CMK (cell line): ENCODE measurements at regions not wholly inside any gene's neighbourhood (a gene's known extent, or its start where the extent isn't known, plus 50 kb on each side); places are given as distances from the start of the nearest gene placed in this dataset.
"Not testable (repeated sequence)": the region's sequence is repeated elsewhere in the genome, so short reads cannot be mapped to it uniquely, and the experiment has no call there.

Experiments
- DNase-seq: peaks from one replicate; pipeline ENCODE4 v3.0.0-alpha.2; 2010; ENCODE audit warnings: low read depth

DNA sequence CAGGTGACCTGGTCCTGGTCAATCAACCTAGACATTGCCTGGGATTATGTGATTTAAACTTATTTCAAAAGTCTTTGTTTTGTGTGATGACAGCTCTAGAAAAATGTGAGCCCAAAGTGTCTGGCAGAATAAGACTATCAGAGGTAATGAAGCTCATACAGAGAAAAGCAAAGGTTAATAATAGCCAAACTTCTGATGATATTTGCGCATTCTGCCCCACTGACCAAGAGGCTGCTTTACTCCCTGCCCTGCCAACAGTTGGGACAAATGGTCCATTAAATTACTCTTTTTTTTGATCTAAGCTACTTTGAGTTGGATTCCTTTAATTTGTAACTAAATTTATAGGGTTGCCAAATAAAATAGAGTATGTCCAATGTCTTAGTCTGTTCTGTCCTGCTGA is 911.2 kb downstream of the MCTP2 start:
- DNase-seq, result no peak

DNA sequence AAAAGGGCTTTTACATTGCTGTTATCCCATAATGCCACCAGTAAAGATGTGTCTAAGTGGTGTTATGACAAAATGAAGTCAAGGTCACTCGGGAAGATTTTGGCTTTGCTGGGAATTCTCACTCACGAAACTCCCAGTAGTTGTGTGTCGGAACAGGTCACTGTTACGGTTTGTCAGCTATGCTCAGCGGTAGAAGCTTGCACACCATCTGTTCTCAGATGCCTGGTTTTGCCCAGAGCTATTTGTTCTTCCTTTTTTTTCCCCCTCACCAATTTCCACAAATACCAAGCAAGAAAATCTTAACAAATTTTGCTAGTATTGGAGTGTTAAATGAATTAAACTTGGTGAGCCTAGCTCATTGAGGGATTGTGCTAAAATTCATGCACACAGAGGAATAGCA is 915.1 kb downstream of the MCTP2 start:
- DNase-seq, result no peak

DNA sequence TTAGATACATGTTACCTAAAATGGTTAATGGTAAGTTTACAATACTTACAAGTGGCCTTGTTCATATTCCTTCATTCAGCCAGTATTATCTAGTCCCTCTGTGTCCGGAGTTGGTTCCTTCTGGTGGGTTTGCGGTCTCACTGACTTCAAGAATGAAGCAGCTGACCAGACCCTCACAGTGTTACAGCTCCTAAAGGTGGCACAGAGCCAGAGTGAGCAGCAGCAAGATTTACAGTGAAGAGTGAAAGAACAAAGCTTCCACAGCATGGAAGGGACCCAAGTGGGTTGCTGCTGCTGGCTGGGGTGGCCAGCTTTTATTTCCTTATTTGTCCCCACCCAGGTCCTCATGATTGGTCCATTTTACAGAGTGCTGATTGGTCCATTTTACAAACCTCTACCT is 916.8 kb downstream of the MCTP2 start:
- no peak for DNase-seq

DNA sequence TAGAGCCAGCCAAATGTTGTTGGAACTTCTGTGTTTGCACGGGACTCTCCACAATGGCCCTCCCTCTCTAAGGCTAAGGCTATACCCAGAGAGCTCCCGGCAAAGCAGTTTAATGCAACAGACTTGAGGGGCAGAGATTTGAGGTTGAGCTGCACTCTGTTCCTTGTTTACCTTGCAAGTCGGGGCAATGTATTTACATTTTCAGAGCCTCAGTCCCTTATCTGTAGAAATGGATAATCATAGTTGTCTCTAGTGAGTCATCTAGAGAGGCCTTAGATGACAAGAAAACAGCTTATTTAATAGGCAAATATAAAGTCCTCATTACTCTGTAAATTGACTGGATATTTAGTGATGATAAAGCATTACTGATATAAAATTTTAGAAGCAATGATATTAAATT is 917.7 kb downstream of the MCTP2 start:
- no peak for DNase-seq

DNA sequence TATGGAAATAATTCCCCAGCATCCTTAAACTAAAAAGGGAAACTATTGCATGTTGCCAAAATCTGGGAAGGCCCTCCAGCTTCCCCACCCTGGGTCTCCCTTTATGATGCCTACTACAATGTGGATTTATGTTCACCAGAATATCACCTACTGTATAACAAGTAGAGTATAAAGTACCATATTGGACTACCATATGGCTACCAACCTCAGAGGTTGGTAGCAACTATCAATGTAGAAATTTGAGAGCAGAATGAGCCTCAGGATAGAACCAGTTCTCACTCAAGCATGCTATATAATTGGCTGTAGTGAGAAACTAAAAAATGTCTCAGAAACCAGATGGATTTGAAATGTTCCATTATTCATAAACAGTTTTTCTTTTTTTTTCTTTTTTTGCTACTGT is 918.4 kb downstream of the MCTP2 start:
- DNase-seq, result no peak

DNA sequence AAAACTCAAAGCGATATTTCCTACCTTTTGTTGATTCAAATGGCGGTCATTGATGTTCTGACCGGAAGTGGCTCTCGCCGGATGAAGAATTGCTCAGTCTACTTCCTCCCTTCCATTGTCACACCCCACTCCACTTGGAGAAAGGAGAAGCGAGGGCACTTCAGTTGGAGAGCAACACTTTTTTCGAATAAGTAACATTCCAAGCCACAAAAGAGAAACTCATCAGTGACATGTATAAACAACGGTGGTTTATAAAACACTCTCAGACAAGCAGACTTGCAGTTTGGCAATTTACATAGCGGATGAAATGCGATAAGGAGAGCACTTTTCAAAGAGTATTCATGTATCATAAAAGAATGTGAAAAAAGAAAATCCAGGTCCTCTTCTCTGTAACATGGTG is 919.1 kb downstream of the MCTP2 start:
- DNase-seq, result no peak

DNA sequence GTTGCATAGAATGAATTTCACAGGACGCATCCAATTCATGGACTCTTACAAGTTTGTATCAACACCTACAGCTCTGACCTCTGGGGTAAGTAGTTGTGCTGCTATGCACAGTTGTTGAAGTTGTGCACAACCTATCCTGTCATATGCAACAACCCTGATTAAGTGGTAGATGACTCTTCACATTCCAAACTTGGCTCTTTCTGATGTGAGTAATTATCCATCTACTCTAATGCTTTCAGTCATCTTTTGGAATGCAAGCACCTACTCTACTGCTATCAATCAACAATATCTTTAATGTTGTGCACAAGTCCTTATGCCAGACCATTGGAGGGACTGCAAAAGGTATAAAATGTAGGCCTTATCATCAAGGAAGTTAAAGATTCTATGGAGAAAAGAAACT is 921.4 kb downstream of the MCTP2 start:
- DNase-seq, result no peak

DNA sequence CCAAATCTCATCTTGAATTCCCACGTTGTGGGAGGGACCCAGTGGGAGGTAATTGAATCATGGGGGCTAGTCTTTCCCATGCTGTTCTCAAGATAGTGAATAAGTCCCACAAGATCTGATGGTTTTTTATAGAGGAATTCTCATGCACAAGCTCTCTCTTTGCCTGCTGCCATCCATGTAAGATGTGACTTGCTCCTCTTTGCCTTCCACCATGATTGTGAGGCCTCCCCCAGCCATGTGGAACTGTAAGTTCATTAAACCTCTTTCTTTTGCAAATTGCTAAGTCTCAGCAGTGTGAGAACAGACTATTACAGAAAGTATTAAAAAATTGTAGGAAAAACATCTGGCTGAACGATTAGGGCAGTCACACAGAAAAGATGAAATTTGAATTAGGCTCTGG is 921.8 kb downstream of the MCTP2 start:
- DNase-seq, result not testable (repeated sequence)

DNA sequence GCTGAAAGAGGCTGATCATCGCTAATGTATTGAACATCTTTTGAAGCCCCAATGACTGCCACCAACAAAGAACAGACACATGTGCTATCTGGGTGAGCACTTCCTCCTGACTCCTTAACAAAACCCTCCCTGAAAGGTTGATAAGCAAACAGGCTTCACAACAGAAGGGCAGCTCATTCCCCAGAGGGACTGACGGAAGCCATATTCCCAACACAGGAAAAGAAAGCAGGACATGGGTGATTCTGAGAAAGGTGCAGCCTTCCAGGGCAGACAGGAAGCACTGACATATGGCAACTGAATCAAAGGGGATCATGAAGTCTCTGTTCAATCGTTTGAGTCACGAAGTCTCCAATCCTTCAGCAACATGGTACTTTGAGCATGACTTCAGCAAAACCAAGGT is 929.0 kb downstream of the MCTP2 start:
- no peak for DNase-seq

DNA sequence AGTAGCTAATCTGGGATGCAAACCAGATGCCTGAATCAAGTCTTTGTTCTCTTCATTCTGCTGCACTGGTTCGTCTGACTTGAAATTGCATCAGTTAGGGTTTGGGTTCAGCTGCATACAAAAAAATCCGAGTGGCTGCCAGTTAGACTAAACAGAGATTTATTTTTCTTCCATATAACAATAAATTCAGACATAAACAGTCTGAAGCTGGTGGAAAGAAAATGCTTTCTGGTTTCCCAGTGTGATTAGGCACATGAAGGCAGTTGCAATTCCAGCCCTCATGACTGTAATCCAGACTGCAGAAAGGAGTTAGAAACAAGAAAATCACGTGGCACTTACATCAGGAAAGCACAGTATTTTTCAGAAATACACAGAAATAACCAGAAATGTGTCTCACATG is 930.7 kb downstream of the MCTP2 start:
- no peak for DNase-seq

DNA sequence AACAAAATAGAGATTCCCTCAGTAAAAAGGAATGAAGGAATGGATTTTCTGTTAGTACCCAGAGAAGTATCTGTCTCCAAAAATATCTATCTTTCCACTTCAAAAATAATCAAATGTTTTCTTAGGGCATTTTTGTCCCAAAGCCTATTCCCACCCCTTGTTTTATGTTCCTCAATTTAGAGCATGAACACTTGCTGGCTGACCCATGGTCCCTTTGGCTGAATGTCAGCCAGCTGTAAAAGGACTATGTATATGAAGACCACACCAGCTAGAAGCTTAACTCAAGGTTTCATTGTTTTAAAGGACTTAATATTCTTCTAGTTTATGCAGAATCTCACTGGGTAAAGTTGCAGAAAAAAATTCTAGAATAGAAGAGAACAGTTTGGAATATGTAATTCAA is 931.2 kb downstream of the MCTP2 start:
- DNase-seq, result no peak

DNA sequence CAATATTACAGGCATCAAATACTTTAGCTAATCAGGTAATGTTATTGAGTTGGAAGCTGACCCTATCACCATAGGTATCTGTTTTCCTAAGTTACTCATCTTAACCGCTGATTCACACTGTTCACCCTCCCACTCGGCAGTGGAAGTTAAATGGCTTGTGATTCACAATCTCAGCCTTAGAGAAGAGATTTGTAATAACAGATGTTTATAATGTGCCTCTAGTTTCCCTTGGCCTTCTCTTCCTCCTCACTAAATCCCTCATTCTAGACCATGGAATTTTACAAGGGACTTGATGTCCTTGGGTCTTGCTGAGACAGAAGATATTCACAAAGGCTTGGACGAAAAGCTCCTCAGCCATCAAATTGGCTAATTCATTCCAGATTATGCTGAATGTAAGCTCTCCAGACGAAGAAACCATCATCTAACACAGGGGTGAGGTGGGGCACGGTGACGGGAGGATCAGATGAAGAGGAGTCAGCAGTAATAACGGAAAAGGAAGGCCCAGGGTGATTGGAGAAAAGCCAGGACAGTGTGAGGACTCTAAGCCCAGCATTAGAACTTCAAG is 931.7 kb downstream of the MCTP2 start:
- DNase-seq, result no peak

DNA sequence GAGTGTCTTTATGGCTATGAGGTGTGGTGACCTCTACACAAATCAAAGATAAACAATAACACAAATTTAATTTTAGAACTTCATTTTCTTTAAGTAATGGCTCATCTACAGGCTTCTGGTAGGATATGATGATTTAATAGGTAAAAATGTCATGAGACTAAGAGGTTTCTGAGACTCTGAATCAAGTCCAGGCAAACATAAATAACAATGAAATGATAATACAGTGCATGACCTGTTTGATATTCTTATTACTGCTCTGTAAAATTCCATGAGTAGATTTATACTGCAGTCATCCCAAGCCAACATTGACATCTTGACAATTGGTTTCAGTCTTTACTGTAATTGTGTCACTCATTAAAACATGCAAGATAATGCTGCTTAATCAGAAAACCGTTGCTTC is 936.8 kb downstream of the MCTP2 start:
- no peak for DNase-seq

DNA sequence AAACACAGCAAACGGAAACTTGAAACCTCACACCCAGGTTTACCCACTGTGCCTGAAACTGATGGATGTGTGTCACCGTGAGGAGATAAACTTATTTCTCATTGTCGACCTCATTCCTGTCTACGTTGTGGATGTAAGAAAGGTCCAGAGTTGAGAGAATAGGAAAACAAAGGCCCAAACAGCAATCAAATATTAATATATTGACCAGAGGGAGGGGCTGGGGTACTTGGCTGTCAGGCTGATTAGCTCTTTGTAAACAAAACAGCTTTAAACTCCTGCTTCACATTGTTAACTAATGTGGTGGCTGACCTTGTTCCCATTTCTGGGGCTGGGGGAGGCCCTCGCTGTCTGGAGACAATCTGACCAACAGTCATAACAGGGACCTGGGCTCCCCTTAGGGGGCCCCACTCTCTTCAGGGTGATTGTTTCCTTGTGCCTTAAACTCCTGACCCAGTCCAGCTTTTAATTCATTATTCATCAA is 937.6 kb downstream of the MCTP2 start:
- no peak for DNase-seq

DNA sequence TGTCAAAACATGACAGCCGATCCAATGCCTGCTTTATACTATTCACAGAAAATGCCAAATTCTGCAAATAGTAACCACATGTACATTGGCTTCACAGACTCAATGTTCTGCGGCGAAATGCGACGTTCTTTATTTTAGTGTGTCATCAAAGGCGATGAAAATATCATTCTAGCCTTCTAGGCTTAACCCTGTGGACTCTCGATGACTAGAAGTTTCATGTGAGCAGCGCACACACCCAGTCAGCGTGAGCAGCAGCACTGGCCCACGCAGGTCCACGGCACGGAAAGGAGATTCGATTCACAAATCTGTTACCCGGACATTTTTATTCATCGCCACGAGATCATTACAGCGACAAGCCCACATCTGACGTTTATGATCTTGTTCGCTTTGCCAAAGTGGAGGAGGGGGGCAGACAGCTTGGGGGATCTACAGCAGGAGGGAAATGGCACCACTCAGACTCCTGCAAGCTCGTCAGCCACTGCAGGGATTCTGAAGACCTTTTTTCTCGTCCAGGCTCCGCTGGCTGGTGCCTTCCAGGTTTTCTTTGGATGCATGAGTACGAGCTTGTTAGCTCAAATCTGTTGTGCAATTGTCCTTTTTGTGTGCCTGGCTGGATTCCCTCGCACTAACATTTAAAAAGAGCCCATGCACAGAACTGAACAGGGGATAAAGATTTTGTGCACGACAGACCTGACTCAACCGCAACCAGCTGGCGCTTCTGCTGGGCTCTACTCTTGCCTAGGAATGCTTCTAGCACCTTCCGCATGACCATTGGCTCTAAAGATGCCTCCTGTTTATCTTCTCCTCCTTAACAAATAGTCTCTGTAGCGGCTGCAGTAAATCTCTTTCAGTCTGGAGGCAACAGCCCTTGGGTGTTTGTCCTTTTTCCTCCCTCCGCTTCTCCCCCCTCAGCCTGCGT is 938.4 kb downstream of the MCTP2 start:
- no peak for DNase-seq

DNA sequence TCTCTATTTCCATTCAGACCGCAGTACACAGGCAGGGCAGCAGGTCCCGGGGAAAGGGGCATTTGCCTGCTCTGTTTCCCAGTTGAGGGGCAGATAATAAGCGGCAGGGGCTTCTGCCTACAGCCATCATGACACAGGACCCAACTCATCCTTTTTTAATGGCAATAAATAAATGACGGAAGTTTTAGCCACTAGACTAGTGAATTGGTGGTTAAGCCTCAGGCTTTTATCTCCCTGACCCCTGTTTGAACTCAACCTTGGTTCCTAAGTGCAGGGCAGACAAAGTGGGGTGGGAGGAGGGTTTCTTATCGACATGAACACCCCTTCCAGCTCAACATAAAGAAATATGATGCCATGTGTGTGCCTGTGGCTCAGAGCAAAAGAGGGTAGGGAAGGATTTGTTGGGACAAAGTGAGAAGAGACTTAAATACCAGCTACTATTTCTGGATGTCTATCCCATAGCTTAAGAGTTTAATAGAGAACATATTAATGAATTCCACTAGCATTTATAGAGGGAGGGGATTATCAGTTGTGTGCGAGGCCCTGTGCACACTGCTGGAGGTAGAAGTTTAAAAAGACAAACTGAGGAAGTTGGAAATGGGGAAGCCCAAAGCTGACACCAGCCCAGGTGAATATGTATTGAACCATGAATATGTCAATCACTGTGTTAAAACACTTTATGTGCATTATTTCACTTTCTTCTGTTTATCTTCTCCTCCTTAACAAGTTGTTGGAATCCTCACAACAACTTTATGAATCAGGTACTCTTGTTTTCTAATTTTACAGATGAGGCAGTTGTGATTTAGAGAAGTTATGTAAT is 939.4 kb downstream of the MCTP2 start:
- DNase-seq, result peak; percentile 64

DNA sequence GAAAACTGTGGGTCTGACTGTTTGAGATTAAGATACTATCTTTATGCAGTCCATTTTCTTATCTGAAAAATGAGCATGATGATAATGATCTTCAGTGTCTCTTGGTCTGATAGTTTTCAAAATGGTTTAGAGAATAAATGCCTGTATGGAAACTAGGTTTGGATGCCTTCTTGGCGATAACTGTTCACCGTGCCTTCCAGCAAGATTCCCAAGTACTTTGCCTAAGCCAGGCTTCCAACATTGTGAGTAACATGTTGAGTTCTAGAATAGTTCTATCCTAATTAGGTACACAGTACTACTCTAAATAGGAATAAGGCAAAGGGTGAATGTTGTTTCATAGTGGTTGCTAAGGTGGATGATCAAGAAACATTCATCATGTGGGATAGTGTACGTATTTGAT is 940.2 kb downstream of the MCTP2 start:
- DNase-seq, result no peak

DNA sequence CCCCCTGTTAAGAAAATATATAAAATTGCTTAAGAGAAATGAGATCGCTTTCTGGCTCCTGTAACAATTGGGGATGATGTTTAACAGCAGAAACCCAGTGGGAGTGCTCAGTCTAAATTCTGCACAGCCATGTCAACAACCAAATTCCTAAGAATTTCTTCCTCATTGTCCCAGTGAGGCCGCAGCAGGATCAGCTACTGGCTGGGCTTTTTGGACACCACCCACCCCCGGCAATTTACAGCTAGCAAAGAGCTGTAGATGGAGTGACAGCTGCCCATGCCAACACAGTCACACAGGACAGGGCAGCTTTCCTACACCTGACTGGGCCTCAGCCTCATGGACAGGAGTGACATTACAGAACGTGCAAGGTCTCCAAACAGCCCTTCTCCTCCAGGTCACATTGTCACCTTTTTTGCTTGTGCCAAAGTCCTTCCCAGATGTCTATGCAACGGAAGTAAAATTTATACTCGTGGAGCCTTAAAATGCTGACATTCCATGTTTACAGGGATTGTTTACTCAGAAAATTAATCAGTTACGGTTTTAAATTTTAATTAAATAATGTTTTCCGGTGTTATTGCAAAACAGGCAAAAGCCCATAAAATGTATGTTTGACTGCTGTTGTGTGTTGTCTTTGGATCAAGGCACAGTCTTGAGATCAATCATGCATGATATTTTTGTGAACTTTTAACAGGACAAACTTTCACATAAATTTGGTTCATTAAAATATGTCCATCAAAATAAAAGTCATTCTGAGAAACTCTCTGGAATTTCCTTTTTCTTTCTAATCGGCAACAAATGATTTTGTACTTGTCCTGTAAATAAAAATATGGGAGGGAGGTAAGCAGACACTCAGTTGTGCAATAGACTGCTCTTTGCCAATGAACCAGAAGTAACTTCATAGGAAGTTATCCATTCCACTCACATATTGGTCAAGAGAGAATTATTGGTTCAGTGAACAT is 943.2 kb downstream of the MCTP2 start:
- no peak for DNase-seq

DNA sequence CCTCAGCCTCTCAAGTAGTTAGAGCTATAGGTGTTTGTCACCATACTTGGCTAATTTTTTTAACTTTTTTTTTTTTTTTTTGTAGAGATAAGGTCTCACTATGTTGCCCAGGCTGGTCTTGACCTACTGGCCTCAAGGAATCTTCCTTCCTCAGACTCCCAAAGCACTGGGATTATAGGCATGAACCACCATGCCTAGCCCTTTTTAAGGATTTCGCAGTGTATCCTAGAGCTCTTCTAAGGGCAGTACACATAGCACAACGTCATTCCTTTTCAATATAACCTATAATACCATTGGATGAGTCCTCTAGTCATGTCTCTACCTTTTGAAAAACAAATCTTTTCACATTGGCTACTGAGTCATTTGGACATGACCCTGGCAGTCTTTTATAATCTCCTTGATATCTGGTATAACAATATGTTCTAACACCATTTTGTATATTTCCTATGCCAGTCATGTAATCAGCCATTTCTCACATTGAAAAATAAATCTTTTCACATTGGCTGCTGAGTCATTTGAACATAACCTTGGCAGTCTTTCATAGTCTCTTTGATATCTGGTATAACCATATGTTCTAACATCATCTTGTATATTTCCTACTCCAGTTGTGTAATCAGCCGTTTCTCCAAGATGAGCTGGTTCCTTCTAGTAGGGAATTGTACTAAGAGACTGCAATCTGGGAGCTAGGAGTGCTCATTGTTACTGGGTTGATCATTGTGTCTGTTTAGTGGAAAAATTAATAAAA is 944.7 kb downstream of the MCTP2 start:
- DNase-seq, result no peak

DNA sequence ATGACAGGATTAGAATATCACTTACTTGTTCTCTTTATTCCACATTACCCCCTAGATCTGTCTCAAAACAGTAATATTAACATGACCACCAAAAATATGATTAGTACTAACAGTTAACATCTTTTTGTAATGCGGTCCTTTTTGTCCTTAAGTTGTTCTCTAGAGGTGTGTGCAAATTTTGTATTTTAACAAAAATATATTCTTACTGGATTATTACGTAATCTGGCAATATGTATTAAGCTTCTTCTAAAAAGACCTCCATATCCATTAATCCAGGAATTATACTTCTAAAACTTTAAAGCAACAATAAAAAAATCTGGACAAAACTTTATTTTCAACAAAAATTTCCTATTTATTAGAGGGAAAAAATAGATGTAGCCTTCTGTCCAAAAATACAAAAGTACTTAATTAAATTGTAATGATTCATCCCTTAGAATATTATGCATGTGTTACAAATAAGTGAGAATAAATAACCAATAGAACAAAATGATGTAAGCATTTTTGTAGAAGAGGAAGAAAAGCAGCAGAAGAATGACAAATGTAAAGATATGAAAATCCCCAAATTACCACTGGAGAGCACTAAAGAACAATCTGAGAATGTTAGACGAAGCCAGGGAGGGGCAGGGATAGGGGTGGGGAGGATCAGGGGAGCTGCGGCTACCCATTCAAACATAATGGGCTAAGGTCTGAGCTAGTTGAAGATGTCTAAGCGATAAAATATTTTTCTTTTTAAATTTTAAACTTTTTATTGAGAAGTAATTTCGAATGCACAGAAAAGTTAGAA is 945.6 kb downstream of the MCTP2 start:
- no peak for DNase-seq
